ENCODE measurements at regions not wholly inside any gene's neighbourhood (a gene's known extent, or its start where the extent isn't known, plus 50 kb on each side); places are given as distances from the start of the nearest gene placed in this dataset.

DNA sequence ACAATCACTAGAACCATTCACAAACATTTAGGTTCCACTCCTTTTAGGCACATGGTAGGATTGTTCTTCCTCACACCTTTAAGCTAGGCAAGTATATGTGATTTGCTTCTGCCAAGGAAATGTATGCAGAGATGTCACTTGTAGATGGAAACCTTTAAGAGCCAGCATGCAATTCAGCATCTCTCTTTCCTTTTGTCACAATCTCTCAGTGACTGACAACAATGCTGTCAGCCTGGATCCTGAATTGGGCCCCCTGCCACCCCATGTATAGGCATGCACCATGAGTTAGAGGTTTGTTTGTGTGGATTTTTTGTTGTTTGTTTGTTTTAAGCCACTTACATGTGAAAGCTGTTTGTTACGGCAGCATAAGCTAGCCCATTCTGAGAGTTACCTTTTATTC, 169.6 kb upstream of the PDE1C start:
- TF ChIP-seq, protein P1, sequence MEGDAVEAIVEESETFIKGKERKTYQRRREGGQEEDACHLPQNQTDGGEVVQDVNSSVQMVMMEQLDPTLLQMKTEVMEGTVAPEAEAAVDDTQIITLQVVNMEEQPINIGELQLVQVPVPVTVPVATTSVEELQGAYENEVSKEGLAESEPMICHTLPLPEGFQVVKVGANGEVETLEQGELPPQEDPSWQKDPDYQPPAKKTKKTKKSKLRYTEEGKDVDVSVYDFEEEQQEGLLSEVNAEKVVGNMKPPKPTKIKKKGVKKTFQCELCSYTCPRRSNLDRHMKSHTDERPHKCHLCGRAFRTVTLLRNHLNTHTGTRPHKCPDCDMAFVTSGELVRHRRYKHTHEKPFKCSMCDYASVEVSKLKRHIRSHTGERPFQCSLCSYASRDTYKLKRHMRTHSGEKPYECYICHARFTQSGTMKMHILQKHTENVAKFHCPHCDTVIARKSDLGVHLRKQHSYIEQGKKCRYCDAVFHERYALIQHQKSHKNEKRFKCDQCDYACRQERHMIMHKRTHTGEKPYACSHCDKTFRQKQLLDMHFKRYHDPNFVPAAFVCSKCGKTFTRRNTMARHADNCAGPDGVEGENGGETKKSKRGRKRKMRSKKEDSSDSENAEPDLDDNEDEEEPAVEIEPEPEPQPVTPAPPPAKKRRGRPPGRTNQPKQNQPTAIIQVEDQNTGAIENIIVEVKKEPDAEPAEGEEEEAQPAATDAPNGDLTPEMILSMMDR (conservative IDR thresholded peaks at IDR 0.05), result no peak
- no peak for TF ChIP-seq EZH2 (IDR thresholded peaks at IDR 0.05; ENCODE audit: low read depth)
